ENCODE measurements at regions not wholly inside any gene's neighbourhood (a gene's known extent, or its start where the extent isn't known, plus 50 kb on each side); places are given as distances from the start of the nearest gene placed in this dataset.
A peak's percentile ranks its signal among the peaks of the same experiment; 100 is the strongest.

DNA sequence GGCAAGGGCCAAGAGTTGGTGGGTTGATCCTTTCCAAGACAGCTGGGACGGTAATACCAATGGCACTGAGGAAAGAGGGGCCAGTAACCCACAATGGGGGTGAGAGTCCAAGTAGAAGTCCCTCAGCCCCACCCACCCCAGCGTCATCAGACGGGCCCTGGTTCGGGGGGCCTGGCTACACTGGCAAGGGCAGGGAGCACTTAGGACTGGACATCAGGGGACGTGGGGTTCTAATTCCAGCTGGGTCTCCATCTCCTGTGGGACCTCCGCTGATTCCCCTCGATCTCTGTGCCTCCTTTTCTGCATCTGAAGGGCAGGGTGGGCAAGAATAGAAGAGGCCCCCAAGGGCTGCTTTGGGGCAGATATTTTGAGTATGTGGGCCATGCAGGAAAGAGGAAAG lies 53.5 kb upstream of the FCN1 start:
- H3K4me3 Mint-ChIP-seq (ENCODE audit: unreplicated experiment): no peak overlapping the region
- no peaks in the 10 kb centered on the region for H3K4me1 Mint-ChIP-seq (ENCODE audit: low read depth, unreplicated experiment)
- no peaks in the 10 kb centered on the region for H3K36me3 Mint-ChIP-seq (ENCODE audit: insufficient read depth, unreplicated experiment)
- DNase-seq: peak in 1 of 2 experiments; percentile 8
- Histone ChIP-seq H3K4me1 (no peaks in the 10 kb centered on the region), H3K27me3 (replicated peaks; ENCODE audit: control insufficient read depth, insufficient read depth, low read length) (no peaks in the 10 kb centered on the region), H3K4me3 (ENCODE audit: low read depth, low read length) (no peak overlapping the region), H3K36me3 (ENCODE audit: control insufficient read depth, insufficient read depth, low read length) (no peaks in the 10 kb centered on the region), H3K9me3 (no peaks in the 10 kb centered on the region)
- H3K27me3 Mint-ChIP-seq (ENCODE audit: insufficient read depth, unreplicated experiment): peaks cover 30% of the 10 kb centered on the region
- POLR2A ChIA-PET: no interaction called here
- BruUV-seq (replicated peaks): no TSS peak
- no peak overlapping the region for H3K27ac Mint-ChIP-seq (ENCODE audit: unreplicated experiment)
- no peaks in the 10 kb centered on the region for H3K9me3 Mint-ChIP-seq (ENCODE audit: unreplicated experiment)
- no peak for TF ChIP-seq CTCF (IDR thresholded peaks at IDR 0.05; ENCODE audit: insufficient read depth in 1 of 2, low read depth in 1 of 2, low read length in 1 of 2, severe bottlenecking in 1 of 2, unreplicated experiment in 1 of 2)
- intact Hi-C loops (cut with micrococcal nuclease; ENCODE audit: unreplicated experiment): no loop called here
- CTCF ChIA-PET: no interaction called here

GRCh38 chr9:134971696-134972095 lies 54.0 kb upstream of the FCN1 start:
- no peak for TF ChIP-seq CTCF (IDR thresholded peaks at IDR 0.05; ENCODE audit: insufficient read depth in 1 of 2, low read depth in 1 of 2, low read length in 1 of 2, severe bottlenecking in 1 of 2, unreplicated experiment in 1 of 2)
- Histone ChIP-seq H3K9me3 (no peaks in the 10 kb centered on the region), H3K36me3 (ENCODE audit: control insufficient read depth, insufficient read depth, low read length) (no peaks in the 10 kb centered on the region), H3K27me3 (replicated peaks; ENCODE audit: control insufficient read depth, insufficient read depth, low read length) (no peaks in the 10 kb centered on the region), H3K4me1 (no peaks in the 10 kb centered on the region), H3K4me3 (ENCODE audit: low read depth, low read length) (no peak overlapping the region)
- ChIA-PET CTCF (no interaction called here), POLR2A (no interaction called here)
- Mint-ChIP-seq H3K36me3 (ENCODE audit: insufficient read depth, unreplicated experiment) (no peaks in the 10 kb centered on the region), H3K4me1 (ENCODE audit: low read depth, unreplicated experiment) (no peaks in the 10 kb centered on the region), H3K4me3 (ENCODE audit: unreplicated experiment) (no peak overlapping the region), H3K27ac (ENCODE audit: unreplicated experiment) (no peak overlapping the region), H3K27me3 (ENCODE audit: insufficient read depth, unreplicated experiment) (peaks cover 30% of the 10 kb centered on the region), H3K9me3 (ENCODE audit: unreplicated experiment) (no peaks in the 10 kb centered on the region)
- intact Hi-C loops (cut with micrococcal nuclease; ENCODE audit: unreplicated experiment): no loop called here
- BruUV-seq (replicated peaks): no TSS peak
- peak in 1 of 2 experiments; percentile 12 for DNase-seq

- peaks cover 30% of the 10 kb centered on the region for H3K27me3 Mint-ChIP-seq (ENCODE audit: insufficient read depth, unreplicated experiment)
- no peaks in the 10 kb centered on the region for H3K4me1 Mint-ChIP-seq (ENCODE audit: low read depth, unreplicated experiment)
- no peaks in the 10 kb centered on the region for H3K36me3 ChIP-seq (ENCODE audit: control insufficient read depth, insufficient read depth, low read length)
- no peak overlapping the region for H3K27ac Mint-ChIP-seq (ENCODE audit: unreplicated experiment)
- no peaks in the 10 kb centered on the region for H3K27me3 ChIP-seq (replicated peaks; ENCODE audit: control insufficient read depth, insufficient read depth, low read length)
- no peaks in the 10 kb centered on the region for H3K9me3 Mint-ChIP-seq (ENCODE audit: unreplicated experiment)
- H3K4me3 Mint-ChIP-seq (ENCODE audit: unreplicated experiment): no peak overlapping the region
- no peak overlapping the region for H3K4me3 ChIP-seq (ENCODE audit: low read depth, low read length)
- intact Hi-C loops (cut with micrococcal nuclease; ENCODE audit: unreplicated experiment): no loop called here
- DNase-seq: no peak
- no peaks in the 10 kb centered on the region for H3K9me3 ChIP-seq
- no peak for TF ChIP-seq CTCF (IDR thresholded peaks at IDR 0.05; ENCODE audit: insufficient read depth in 1 of 2, low read depth in 1 of 2, low read length in 1 of 2, severe bottlenecking in 1 of 2, unreplicated experiment in 1 of 2)
- H3K36me3 Mint-ChIP-seq (ENCODE audit: insufficient read depth, unreplicated experiment): no peaks in the 10 kb centered on the region
- H3K4me1 ChIP-seq: no peaks in the 10 kb centered on the region
- POLR2A ChIA-PET: no interaction called here
- CTCF ChIA-PET: no interaction called here
- BruUV-seq (replicated peaks): no TSS peak
Observed at GRCh38 chr9:134972140-134972539, 54.4 kb upstream of the FCN1 start.
